HEK293T (cell line): ENCODE measurements at regions not wholly inside any gene's neighbourhood (a gene's known extent, or its start where the extent isn't known, plus 50 kb on each side); places are given as distances from the start of the nearest gene placed in this dataset.

Experiments
- CTCF ChIA-PET: fragments of 350-600 bp; formaldehyde crosslinking; extraction: SDS; loops from one replicate; lab custom pipeline; 2021; ENCODE audit warnings: antibody characterized with exemption, inconsistent platforms; lab: Yijun Ruan, JAX
- POLR2A ChIA-PET: fragments of 350-600 bp; formaldehyde crosslinking; extraction: SDS; loops from one replicate; lab custom pipeline; 2020; ENCODE audit warnings: antibody characterized with exemption, inconsistent platforms; lab: Yijun Ruan, JAX
- DNase-seq: peaks from one replicate; pipeline ENCODE4 v3.0.0; 2012; ENCODE audit warnings: mixed read lengths; ENCODE audit errors: extremely low spot score
- ARNT ChIP-seq: fragments of 450-650 bp; IDR thresholded peaks from 2 replicates; pipeline ENCODE4 v1.6.1; 2017; ENCODE audit warnings: mild to moderate bottlenecking
- BHLHE40 ChIP-seq: fragments of 450-650 bp; IDR thresholded peaks from 2 replicates; pipeline ENCODE4 v1.6.1; 2016; ENCODE audit warnings: mild to moderate bottlenecking, moderate library complexity, borderline replicate concordance
- CTBP1 ChIP-seq: fragments of 450-650 bp; IDR thresholded peaks from 2 replicates; pipeline ENCODE4 v1.6.1; 2016; ENCODE audit warnings: borderline replicate concordance
- ELF4 ChIP-seq: fragments of 450-650 bp; IDR thresholded peaks from 2 replicates; pipeline ENCODE4 v1.6.1; 2017; ENCODE audit warnings: antibody characterized with exemption
- FOXA1 ChIP-seq: fragments of 450-650 bp; IDR thresholded peaks from 2 replicates; pipeline ENCODE4 v1.6.1; 2016; ENCODE audit warnings: mild to moderate bottlenecking
- FOXK2 ChIP-seq: fragments of 450-650 bp; IDR thresholded peaks from 2 replicates; pipeline ENCODE4 v1.6.1; 2016; ENCODE audit warnings: mild to moderate bottlenecking
- FOXM1 ChIP-seq: fragments of 450-650 bp; IDR thresholded peaks from 2 replicates; pipeline ENCODE4 v1.6.1; 2017; ENCODE audit warnings: mild to moderate bottlenecking, borderline replicate concordance
- HDGF ChIP-seq: fragments of 450-650 bp; IDR thresholded peaks from 2 replicates; pipeline ENCODE4 v1.6.1; 2017; ENCODE audit warnings: antibody characterized with exemption, borderline replicate concordance
- L3MBTL2 ChIP-seq: fragments of 450-650 bp; conservative IDR thresholded peaks from 2 replicates; pipeline ENCODE4 v1.6.1; 2016; ENCODE audit warnings: mild to moderate bottlenecking
- LEF1 ChIP-seq: fragments of 450-650 bp; IDR thresholded peaks from 2 replicates; pipeline ENCODE4 v1.6.1; 2017; ENCODE audit warnings: mild to moderate bottlenecking, borderline replicate concordance
- NFRKB ChIP-seq: fragments of 450-650 bp; IDR thresholded peaks from 2 replicates; pipeline ENCODE4 v1.6.1; 2016; ENCODE audit warnings: mild to moderate bottlenecking, moderate library complexity
- SP1 ChIP-seq: fragments of 450-650 bp; IDR thresholded peaks from 2 replicates; pipeline ENCODE4 v1.6.1; 2017
- SUZ12 ChIP-seq: fragments of 450-650 bp; IDR thresholded peaks from 2 replicates; pipeline ENCODE4 v1.6.1; 2016; ENCODE audit warnings: mild to moderate bottlenecking
- TARDBP ChIP-seq: fragments of 450-650 bp; IDR thresholded peaks from 2 replicates; pipeline ENCODE4 v1.6.1; 2016
- ZNF384 ChIP-seq: fragments of 450-650 bp; IDR thresholded peaks from 2 replicates; pipeline ENCODE4 v1.6.1; 2016
- TF ChIP-seq, protein P1 (sequence below): fragments of 450-650 bp; IDR thresholded peaks from 2 replicates; pipeline ENCODE4 v1.6.1; 2016

DNA sequence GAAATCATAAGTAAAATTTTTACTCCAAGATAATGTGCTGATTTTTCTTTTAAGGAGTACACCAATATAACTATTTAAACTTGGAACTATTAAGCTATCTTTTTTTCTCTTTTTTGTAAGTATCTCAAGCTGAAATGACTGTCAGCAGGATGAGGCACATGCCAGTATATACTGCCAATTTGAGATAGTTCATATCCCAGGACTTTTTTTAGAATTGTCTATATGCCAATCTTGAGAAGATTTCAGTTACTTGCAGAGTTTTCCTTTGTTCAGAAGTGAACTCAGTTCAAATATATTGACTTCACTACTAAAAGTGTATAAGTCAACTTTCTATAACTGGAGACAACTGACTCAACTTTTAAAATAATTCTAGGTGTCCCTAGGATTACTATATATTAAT lies 181.7 kb upstream of the ZNF717 start:
- CTCF ChIA-PET, result no interaction called here
- TF ChIP-seq FOXK2 (no peak), CTBP1 (no peak), FOXM1 (no peak), HDGF (no peak), SUZ12 (no peak), LEF1 (no peak)
- TF ChIP-seq, protein P1, sequence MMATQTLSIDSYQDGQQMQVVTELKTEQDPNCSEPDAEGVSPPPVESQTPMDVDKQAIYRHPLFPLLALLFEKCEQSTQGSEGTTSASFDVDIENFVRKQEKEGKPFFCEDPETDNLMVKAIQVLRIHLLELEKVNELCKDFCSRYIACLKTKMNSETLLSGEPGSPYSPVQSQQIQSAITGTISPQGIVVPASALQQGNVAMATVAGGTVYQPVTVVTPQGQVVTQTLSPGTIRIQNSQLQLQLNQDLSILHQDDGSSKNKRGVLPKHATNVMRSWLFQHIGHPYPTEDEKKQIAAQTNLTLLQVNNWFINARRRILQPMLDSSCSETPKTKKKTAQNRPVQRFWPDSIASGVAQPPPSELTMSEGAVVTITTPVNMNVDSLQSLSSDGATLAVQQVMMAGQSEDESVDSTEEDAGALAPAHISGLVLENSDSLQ, result no peak
- POLR2A ChIA-PET, result no interaction called here
- DNase-seq, result no peak

DNA sequence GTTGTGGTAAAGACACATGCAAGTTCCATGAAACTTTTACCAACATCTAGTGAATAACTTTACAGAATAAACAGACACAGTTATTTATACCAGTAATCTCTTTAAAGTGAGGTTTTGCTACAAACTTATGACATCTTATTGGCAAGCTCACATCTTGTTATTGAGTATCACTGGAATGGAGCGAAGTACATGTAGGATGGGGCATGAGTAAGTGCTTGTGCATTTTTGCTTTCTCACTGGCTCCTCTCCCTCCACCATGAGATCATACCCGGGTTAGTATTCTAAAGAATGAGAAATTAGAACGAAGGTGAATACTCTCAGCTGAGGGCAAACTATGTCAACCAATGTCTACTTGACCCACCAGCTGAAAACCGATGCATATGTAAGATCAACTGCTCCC lies 193.3 kb upstream of the ZNF717 start:
- ChIA-PET POLR2A (no interaction called here), CTCF (no interaction called here)
- no peak for TF ChIP-seq TARDBP
- TF ChIP-seq LEF1, result no peak
- TF ChIP-seq L3MBTL2, result no peak
- TF ChIP-seq HDGF, result no peak
- TF ChIP-seq, protein P1, result no peak
- no peak for TF ChIP-seq SUZ12
- no peak for TF ChIP-seq SP1
- no peak for TF ChIP-seq FOXK2
- TF ChIP-seq FOXA1, result no peak
- no peak for TF ChIP-seq NFRKB
- TF ChIP-seq ZNF384, result no peak
- TF ChIP-seq CTBP1, result no peak
- no peak for TF ChIP-seq BHLHE40
- TF ChIP-seq ELF4, result no peak
- TF ChIP-seq FOXM1, result no peak
- no peak for TF ChIP-seq ARNT
- DNase-seq, result no peak

GRCh38 chr3:75981401-75981800 lies 196.1 kb upstream of the ZNF717 start:
- ChIA-PET CTCF (interaction anchor here (0.6 kb wide), 1 partner anchor 43 kb away, joined by 3 read pairs; no protein-coding TSS in a partner anchor), POLR2A (no interaction called here)
- no peak for DNase-seq
- TF ChIP-seq SP1 (no peak), FOXK2 (no peak), BHLHE40 (no peak), TARDBP (no peak), SUZ12 (no peak), FOXA1 (no peak), LEF1 (no peak)
- TF ChIP-seq, protein P1, result no peak

GRCh38 chr3:75982151-75982550 lies 196.8 kb upstream of the ZNF717 start:
- DNase-seq, result no peak
- ChIA-PET CTCF (interaction anchor here (0.6 kb wide), 1 partner anchor 42 kb away, joined by 3 read pairs; no protein-coding TSS in a partner anchor), POLR2A (no interaction called here)
- no peak for TF ChIP-seq SUZ12
- no peak for TF ChIP-seq FOXA1
- no peak for TF ChIP-seq FOXM1
- no peak for TF ChIP-seq BHLHE40
- TF ChIP-seq FOXK2, result no peak
- TF ChIP-seq SP1, result no peak
- TF ChIP-seq CTBP1, result no peak
- no peak for TF ChIP-seq HDGF
- TF ChIP-seq, protein P1, result no peak
- no peak for TF ChIP-seq TARDBP

DNA sequence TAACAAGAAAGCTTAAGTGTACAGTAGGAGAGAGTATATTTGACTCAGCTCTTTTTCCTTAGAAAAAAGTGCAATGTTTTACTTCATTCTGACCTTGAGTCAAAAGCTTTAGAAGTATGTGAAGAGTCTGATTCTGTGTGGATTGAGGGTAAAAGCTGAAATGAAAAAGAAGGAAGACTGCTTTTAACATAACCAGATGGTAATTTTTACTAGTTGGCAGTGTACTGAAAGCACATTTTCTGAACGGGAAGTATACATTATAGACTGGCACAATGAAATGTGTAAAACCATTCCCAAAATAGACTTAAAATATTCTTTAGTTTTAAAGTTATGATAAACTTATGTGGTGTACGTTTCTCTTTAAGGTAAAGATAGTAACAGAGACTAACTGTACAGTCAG lies 197.8 kb upstream of the ZNF717 start:
- POLR2A ChIA-PET, result no interaction called here
- TF ChIP-seq L3MBTL2, result no peak
- no peak for TF ChIP-seq ZNF384
- CTCF ChIA-PET, result no interaction called here
- no peak for DNase-seq

GRCh38 chr3:75983609-75984290 lies 198.4 kb upstream of the ZNF717 start:
- ChIA-PET CTCF (no interaction called here), POLR2A (no interaction called here)
- TF ChIP-seq HDGF (no peak), SP1 (no peak), NFRKB (no peak), FOXM1 (no peak), FOXK2 (no peak), SUZ12 (no peak), ZNF384 (no peak), L3MBTL2 (no peak), TARDBP (no peak), CTBP1 (no peak), ELF4 (no peak), FOXA1 (no peak), LEF1 (no peak)
- TF ChIP-seq, protein P1, result no peak
- no peak for DNase-seq
